HG03571 (cell line): ENCODE measurements at regions not wholly inside any gene's neighbourhood (a gene's known extent, or its start where the extent isn't known, plus 50 kb on each side); places are given as distances from the start of the nearest gene placed in this dataset.
"Not testable (repeated sequence)": the region's sequence is repeated elsewhere in the genome, so short reads cannot be mapped to it uniquely, and the experiment has no call there.

Source experiments
- ATAC-seq: cut with Tn5 transposase; IDR thresholded peaks from one replicate; pipeline ENCODE4 v1.9.1; 2021; ENCODE audit not compliant: unreplicated experiment

DNA sequence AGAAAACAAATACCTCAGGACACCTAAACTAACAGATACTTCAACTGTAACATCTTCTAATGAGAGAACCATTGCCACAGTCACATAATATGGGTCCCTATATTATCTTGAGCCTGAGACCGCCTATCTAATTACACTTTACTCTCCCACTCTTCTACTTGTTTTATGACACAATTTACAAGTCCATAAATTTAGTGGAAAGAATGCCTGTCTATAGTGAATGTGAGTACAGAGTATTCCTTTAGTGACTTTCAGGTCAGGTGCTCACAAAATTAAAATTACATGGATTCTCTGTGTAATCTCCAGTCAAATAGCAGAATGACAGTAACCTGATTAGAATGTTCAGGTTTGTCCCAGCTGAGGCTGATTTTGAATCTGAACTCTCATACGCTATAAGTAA is 624.1 kb downstream of the PKHD1 start:
- ATAC-seq: no peak

DNA sequence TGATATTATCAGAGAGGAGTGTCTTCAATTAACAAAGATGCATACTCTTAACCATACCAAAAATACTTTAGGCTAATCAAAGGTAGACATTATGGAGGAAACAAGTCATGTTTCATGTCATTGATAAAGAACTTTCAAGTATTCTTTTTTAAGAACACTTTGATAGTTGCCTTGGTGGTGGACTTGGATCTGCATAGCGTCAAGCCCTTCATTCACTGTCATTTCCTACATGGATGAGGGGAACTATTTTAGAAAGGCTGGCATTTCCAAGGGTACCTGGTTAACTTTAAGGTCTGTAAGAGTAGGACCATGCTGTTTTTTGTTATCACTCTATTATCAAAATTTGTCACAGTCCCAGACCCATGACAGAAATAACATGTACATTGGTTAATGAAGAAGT is 622.5 kb downstream of the PKHD1 start:
- ATAC-seq: no peak

DNA sequence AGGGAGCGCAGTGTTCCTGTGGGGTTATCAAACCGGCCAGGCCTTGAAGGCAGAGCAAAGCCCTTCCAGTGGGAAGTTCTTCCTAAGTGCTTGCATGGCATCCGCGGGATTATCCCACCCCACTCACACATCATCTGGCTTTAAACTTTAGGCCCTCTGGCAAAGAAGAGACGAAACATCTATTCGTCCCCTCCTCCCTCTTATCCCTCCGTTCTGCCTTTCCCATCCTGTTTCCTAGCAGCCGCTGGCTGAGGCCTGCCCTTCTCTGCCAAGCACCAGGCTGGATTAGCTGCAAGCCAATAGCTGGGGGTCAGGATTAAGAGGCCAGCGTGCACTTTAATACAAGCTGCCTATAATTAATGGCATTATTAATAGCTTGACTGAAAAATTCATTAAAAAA is 621.0 kb downstream of the PKHD1 start:
- no peak for ATAC-seq

DNA sequence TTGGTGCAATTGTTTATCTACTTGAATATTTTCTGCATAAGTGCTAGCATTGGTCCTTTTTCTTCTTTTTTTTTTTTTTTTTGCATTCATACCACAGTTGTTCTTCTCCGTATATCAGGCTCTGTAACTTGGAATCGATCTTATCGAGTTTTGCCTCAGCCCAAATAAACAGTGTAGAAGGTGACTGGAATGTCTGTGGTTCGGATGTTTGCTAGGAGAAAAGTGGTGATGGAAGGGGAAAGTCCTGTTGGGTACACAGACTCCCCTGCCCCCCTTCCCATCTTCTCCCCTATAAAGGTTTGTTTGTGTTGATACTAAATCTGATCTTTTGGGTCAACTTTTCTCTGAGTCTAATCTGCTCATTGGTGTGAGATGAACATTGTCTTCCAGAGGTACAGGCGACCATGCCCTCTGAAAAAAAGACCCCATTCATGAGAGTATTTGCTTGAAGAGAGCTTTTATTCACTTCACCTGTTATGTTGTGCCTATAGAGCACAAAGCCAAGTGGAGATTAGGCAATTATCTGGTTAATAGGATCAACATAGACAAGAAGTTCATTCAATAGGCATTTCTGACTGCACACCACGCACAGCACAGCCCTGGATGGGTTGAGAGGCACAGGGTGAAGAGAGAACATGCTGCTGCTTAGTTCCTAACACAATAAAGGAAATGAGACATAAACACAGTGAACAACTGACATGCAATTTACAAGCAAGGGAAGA is 620.0 kb downstream of the PKHD1 start:
- ATAC-seq: no peak

DNA sequence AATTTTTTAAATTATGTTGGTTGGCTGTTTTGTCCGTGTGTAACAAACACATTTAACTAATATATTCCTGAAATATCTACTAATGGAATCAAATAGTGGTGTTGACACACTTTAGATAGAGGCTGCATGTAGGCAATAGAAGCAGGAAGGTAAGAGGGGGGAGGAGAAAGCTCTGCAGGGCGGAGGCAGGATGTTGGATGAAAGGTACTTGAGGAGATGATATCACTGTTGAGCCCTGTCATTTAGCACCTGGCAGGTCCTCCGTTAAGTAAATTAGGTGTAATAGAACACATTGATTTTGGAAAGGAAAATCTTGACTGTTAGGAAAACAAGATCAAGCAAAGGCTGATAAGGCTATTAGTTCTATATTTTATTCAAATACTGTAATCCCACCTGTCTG is 618.7 kb downstream of the PKHD1 start:
- no peak for ATAC-seq

DNA sequence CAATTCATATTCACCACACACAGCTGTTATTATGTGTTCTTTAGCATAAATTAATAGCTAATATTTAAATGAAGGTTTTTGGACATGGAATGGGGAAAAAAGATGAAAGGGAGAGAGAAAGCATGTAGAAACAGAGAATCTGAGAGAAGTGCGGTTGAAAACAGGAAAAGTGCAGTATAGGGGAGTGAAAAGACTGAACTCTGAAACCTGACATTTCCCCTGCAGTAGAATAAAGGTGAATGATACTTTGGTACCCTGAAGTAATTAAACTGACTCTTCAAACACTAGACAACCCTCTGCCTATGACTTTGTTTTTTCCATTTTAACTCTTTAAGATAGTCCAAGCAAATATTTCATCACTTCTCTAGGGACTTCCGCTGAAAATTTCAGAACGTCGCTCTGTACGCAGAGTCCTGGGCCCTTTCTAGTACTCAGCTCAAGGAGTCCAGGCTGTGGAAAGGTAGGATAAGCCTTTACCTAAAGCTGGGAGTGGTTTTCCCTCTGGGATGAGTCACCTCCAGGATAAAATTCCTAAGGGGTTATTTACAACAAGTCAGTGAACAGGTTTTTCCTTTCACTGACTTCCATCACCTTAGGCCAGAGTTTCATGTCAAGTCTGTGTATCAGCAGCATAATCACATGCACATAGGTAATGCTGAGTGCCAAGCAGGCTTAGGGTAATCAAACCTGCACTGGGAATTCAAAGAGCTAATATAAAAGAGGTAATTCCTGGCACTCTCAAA is 614.5 kb downstream of the PKHD1 start:
- no peak for ATAC-seq

DNA sequence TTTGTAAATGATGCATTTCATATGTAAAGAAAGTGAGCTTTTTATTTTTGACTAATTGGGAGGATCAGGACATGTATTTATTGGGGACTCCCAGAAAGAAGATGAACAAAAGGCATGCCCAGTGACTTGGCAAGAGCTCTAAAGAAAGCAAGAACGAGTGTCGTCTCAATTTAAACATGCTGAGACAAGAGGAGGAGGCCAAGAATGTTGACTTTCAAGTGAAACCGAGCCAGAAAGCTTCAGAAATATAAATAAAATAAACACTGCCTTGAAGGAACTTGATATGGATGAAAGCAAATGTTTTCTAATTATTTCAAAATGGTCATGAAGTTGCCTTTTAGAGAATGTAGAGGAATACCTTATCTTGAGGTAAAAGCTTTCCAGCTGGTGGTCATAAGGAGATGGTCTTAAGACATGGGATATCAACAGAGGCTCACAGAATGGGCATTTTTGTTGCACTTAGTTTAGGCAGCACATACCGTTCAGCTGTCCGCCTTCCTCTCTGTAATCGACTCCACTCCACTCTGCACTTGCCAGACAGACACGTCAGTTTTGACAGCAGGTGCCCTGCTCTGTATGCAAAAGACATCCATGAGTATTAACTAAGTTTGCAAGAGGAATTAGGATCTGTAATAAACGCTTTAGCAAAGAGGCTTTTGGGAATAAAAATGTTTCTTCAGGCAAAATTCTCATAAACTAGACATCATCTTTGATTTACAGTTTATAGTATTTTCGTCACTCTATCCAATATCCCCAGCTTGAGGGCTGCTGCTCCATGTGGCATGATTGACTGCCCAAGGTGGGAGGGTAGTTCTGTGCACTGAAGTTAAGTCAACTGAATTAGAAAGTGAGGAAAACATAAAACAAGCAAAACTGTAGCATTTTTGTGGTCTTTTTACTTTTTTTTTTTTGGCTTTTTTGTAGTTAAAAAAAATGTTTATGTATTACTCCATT is 613.1 kb downstream of the PKHD1 start:
- no peak for ATAC-seq

DNA sequence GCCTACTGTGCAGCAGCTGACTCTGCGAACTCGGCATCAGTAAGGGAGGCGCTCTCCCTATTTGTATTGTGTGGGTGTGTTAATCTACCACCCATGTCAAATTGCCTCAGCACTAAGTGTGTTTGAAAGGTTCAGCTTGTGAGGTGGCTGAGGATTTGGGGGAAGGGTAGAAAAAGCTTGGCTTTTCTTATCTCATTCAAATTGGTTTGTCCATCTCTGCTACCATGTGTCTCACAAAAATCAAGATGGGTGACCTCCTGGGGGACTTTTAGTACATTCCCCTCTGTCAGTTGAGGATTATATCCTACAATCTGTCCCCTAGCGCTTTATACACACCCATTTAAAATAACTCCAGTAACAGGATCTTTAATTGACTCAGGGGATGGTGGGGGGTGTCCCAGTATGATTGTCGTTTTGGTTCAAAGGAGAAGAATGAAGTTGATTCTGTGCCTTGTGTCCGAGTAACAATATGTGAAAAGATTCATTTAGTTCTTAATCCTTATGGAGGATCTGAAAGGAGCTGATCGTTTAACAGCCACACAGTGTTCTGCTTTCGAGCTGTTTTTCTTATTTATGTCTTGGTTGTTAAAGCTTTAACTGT is 609.6 kb downstream of the PKHD1 start:
- no peak for ATAC-seq

DNA sequence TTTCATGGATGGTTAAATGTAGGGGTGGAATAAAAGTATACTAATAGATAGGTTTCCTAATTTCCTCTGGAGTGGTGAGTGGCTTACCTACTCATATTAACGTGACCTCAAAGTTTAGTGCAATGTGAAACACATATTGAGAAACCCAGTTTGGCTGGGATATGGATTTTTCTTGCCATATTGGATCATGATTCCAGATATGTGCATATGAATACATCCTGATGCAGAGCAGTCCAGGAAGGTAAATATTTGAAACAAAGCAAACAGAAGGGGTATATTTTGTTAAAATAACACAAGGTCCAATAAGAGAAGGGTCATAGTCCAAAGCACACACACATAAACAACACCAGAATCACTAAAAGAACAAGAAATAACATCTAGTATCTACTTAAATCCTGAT is 608.1 kb downstream of the PKHD1 start:
- no peak for ATAC-seq

DNA sequence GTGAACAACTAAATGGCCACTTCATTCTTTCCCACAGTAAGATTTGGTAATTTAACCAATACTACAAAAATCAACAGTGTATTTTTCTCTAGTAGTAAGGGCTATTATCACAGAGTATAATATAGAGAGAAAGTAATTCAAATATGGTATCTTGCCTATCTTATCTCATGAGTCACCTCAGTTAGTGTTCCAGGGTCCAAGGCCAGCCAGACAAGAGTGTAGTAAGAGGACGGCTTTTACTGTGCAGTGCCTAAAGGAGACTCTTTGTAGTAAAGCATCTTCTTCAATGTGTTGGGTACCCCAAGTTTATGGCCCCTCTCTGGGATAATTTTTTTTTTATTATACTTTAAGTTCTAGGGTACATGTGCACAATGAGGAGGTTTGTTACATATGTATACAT is 607.4 kb downstream of the PKHD1 start:
- no peak for ATAC-seq

DNA sequence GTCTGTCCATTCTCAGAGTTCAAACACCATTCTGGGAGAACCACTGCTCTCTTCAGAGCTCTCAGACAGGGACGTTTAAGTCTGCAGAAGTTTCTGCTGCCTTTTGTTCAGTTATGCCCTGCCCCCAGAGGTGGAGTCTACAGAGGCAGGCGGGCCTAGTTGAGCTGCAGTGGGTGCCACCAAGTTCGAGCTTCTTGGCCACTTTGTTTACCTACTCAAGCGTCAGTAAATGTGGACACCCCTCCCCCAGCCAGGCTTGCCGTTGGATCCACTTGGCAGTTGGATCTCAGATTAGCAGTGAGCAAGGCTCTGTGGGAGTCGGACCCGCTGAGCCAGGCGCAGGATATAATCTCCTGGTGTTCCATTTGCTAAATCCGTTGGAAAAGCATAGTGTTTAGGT is 601.5 kb downstream of the PKHD1 start:
- not testable (repeated sequence) for ATAC-seq

DNA sequence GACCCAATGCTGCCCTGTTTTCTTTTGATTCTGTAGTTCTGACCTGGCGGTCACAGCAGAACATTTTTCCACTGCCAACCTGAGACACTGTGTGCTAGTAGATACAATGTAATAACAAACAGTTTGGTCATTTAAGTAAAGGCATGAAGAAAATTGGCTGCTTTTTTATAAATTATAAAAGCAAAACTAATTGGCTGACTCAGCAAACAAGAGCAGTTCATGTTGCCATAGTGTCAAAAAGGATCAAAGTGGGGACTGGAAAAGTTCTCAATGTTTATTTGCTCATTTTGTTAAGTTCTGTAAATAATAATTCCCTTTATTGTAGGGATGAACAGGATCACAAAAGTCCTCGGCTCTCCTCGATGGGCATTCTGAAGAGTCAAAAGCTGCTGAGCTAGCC is 599.5 kb downstream of the PKHD1 start:
- ATAC-seq: no peak

DNA sequence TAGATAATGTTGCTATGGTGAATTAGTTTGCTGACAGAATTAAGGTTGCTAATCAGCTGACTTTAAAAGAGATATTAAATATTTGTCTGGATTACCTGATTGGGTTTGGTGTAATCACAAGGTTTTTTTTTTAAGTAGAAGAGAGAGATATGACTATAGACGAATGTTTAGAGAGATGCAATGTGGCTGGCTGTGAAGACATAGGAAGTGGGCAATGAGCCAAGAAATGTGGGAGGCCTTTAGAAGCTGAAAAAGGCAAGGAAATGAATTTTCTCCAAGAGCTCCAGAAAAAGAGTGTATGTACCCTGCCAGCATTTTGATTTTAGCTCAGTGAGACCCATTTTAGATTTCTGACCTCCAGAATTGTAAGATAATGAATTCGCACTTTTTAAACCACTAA is 598.3 kb downstream of the PKHD1 start:
- no peak for ATAC-seq

DNA sequence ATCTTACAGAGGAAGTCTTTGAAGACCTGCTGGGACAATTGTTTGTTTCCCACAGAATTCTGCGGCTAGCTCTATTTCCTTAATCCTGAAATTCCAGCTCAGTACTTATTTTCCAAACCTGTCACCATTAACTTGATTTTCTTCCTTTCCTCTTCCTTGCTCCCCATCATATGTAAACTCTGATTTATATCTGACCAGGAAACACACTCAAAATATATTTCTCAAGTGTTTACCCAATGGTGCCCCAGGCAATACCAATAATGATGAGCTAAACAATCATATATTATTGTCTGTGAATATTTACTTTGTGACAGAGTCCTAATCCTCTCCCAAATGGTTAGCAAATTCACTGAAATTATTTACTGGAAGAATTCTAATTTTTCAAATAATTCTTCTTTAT is 597.3 kb downstream of the PKHD1 start:
- ATAC-seq: no peak

DNA sequence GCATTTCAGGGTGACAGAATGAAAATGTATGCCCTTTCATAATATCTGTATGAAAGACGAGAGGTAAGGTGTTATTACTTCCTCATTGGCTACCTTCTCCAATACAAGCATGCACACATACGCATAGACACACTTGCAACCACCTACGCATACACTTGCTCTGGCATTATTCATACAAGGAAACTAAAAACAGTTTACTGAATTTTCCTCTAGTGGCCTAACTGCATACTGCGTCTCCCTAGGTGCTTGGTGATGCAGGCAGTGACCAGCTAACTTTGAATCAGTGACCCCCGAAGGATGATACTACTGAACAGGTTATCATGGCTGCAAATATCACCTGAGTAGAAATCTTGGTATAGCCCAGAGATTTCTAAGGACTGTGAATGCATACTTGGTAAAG is 593.1 kb downstream of the PKHD1 start:
- ATAC-seq: no peak

DNA sequence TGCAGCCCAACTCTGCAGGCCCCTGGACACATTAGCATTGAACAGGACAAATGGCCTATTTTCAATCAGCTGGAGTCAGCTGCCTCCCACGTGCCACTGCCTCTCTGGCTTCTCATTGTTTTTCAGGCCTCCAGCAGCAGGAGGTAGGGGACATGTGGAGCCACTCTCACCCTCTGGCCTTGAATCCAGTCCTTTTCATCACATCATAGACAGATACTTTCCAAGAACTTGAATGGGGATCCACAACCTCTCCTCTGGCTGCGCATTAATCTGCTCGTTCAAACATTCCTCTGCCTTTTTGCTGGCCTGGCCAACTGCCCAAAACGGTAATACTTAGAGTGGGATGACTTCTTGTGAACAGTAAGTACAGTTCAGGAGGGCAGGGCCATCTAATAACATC is 592.3 kb downstream of the PKHD1 start:
- no peak for ATAC-seq

DNA sequence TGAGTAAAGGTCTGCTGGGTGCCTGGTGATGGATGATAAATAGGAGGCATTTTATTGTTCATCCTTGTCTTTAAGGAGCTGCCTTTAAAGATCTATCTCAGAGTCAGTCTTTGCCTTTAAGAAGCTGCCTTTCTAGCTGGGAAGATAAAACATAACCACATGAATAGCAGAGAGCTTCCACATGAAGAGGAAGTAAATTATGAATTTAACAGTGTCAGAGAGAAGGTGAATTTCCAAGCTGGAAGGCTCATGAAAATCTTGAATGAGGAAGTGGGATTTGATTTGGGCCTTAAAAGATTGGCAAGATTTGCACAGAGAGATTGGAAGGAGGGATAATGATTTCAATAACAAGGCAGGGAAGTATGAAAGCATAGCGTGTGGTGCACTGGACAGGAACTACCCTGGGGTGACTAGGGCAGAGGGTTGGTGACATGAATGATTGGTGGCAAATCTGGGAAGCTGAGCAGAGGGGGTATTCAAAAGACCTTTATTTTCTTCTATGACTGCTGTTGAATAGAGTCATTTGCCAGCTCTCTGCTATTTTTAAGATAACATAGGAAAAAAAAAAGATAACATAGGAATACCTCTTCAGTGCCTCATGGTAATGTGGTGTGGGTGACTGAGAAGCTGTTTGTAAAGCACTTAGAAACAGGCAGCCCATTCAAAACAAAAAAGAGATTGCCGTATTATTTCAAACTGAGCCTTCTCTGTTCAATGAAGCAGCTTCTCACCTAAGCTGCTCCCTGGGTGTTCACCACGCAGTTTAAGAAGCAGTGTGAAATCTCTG is 591.6 kb downstream of the PKHD1 start:
- no peak for ATAC-seq

DNA sequence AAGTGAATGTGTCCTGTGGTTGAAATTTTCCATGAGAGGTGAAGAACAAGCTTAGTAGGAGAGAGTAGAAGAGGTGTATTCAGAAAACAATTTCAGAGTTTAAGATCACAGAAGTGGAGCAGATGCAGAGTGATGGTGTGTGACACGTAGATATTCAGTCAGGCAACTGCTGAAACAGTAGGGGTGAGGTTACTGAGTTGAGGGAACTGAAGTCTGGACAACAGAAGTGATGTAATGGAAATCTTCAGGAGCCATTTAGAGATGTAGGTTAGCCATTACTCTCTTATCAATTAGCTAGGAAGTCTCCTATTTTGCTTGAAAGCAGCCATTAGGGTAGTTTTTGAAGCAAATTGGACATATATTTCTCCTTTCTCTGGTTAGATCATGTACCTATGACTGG is 584.4 kb downstream of the PKHD1 start:
- no peak for ATAC-seq

DNA sequence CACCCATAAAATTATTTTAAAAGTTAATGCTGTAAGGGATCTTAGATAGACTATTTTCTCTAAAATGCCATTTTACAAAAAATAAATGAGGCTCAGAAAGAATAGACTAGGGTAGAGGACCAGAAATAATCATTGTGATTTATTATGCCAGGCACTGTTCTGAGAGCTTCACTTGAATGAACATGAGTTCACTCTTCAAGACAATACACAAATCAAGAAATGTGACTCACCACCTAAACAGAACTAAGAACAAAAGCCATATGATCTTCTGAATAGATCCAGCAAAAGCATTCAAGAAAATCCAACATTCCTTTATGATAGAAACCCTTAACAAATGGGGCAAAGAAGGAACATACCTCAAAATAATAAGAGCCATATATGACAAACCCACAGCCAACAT is 582.0 kb downstream of the PKHD1 start:
- no peak for ATAC-seq

DNA sequence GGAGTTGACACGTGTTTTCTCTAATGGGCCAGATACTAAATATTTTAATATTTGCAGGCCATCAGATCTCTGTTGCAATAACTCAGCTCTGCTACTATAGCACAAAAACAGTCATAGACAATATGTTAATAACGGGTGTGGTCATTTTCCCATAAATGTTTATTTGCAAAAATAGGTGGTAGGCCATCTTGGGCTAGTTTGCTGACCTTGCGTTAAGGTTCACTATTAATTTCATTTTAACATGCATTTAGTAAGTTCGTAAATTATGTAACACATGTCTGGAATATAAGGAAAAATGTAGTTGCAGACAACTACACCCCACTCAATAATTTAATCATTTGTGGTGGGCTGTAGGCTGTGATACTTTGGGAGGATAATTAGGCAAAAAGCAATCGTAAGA is 577.8 kb downstream of the PKHD1 start:
- no peak for ATAC-seq

DNA sequence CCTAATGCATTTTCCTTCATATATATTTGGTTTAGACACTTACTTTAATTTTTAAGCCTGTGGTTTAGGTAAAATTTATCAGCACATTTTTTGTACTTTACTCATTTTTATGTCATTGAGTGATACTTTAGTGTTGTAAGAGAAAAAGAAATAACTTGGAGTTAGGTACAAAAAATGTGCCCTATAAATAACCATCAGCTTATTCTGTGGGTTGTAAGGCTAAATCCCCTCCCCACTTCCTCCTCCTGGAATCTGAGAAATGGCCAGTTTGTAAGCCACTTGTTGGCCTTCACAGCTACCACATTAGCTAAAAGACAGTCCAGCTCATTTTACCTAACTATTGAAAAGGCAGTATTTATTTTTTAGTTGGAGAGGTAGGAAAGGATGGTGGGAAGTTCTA is 576.3 kb downstream of the PKHD1 start:
- ATAC-seq: no peak
